NCI-H748 (cell line): ENCODE measurements at regions not wholly inside any gene's neighbourhood (a gene's known extent, or its start where the extent isn't known, plus 50 kb on each side); places are given as distances from the start of the nearest gene placed in this dataset.

Experiments
- DNase-seq: peaks from one replicate; lab custom pipeline; 2025; ENCODE audit not compliant: unreplicated experiment; lab: John Stamatoyannopoulos, UW

DNA sequence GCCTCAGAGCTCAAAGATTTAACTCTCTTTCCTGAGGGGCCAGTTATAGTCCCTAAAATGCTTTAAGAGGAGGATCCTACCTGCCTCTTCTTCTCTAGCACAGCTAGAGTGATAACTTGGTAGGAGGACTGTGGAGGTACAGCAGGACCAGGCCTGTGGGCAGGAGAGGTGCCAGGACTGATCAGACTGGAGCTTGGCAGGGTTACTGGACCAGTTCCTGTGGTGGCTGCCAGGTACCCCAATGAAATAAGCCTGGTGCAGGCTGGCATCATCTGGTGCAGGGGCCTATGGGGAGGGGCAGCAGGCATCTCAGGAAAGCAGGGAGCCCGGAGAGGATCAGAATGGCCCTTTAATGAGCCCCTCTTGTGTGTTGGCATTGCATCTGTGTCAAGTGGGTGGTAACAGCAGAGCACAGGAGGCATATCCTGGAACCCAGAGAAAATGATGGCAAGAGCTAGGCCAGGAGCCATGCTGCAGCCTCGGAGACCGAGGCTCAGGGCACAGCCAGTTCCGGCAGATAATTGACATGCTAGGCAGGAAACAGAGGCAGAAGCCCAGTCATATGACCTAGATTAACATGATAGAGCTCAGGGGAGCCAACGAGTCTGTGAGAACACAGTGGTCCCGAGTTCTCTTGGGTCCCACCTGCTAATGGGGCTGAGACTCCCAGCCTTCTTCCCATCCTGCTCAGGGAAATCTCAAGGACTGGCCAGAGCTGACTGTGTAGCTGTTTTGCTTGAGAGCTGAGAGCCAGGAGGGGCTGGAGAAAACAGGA is 187.5 kb upstream of the ZBED5 start:
- DNase-seq: no peak

DNA sequence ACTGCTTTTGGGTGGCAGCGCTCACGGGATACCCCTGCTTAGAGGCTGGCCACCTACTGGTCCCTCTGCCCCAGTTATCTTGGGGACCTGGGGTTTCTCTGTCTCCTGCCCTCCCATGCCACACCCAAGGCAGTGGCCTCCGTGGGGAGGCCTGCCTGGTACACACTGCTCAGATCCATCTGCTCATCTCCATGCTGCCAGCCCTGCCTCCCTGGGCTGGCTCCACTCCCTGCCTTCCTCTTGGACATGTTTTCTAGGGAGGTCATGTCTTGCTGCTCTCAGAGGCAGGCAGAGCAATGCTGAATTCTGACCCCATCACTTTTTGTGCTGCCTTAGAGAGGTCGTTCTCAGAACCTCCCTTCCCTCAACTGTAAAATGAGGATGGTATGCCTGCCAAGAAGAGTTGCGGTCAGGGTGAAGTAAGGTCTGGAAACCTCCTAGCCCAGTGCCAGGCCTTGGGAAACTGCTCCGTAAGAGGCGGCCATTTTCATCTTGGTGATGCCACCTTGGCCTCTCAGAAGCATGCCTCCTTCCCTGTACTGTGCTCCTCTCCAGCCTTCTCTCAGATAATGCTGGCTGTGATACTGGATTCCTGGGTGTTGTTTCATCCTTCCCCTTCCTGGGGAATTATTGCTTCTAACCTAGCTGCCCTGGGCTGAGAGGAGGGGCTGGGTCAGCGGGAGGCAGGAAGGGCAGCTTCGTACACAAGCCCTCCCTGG is 186.4 kb upstream of the ZBED5 start:
- DNase-seq: no peak

- DNase-seq: no peak
Measured at GRCh38 chr11:11043721-11044120, 185.9 kb upstream of the ZBED5 start.

DNA sequence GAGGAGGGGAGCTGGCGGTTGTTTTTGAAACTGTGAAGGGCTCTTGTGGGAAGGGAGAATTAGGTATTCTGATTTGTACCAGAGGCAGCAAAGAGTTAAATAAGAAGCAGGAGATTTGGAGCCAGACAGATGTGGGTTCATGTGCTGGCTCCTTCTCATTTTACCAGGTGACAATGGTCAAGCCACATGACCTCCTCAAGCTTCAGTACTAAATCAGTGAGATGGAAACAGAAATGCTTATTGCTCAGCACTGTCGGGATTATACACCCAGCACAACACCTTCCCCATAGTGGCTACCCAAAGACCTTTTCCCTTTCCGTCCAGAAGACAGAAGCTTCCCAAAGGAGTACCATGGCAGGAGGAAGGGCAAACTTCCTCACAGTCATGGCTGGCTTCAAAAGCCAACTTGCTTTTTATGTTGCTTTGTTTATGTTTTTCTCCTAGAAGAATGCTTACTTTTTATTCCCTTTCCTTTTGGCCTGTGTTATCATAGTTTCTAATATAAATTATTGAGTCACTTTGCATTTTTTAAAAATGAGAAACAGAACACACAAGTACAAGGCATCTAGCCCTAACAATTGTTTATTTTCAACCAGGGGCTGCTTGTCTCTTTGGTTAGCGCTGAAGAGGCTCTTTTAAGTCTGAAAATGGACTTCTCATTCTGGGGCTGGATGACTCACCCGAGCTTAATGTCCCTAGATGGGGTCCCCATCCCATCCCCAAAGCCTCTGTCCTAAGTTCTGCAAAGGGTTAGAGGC is 181.5 kb upstream of the ZBED5 start:
- DNase-seq: no peak

GRCh38 chr11:11038782-11039181 is 180.9 kb upstream of the ZBED5 start:
- DNase-seq: no peak

DNA sequence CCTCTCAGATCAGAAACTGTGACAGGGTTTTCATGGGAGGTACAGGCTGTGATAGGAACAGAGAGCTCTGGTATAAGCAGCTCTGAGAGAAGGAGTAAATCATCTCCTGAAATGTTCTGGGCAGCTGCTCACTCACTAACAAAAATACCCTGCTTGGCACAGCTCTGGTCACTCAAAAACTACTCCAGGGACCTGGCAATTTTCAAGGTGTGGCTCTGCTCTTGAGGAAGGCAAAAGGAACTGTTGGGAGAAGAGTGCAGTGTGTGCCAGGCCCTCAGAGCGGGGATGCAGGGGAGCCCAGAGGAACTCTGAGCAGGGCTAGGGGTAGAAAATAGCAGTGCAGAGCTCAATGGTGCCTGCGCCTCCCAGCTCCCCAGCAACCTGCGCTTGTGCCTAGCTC is 180.5 kb upstream of the ZBED5 start:
- DNase-seq: no peak

- peak; percentile 81 for DNase-seq
Measured at GRCh38 chr11:11036848-11037732, 179.2 kb upstream of the ZBED5 start.

- no peak for DNase-seq
Measured at GRCh38 chr11:11036185-11036847, 178.5 kb upstream of the ZBED5 start.

GRCh38 chr11:11035331-11035730 is 177.5 kb upstream of the ZBED5 start:
- DNase-seq: no peak

GRCh38 chr11:11034476-11034875 is 176.6 kb upstream of the ZBED5 start:
- no peak for DNase-seq

- DNase-seq: no peak
Measured at GRCh38 chr11:11032066-11032465, 174.2 kb upstream of the ZBED5 start.

GRCh38 chr11:11029027-11029426 is 171.2 kb upstream of the ZBED5 start:
- DNase-seq: no peak

GRCh38 chr11:11028017-11028692 is 170.3 kb upstream of the ZBED5 start:
- peak; percentile 87 for DNase-seq

GRCh38 chr11:11027288-11027687 is 169.4 kb upstream of the ZBED5 start:
- no peak for DNase-seq

- no peak for DNase-seq
Measured at GRCh38 chr11:11025087-11025486, 167.2 kb upstream of the ZBED5 start.

DNA sequence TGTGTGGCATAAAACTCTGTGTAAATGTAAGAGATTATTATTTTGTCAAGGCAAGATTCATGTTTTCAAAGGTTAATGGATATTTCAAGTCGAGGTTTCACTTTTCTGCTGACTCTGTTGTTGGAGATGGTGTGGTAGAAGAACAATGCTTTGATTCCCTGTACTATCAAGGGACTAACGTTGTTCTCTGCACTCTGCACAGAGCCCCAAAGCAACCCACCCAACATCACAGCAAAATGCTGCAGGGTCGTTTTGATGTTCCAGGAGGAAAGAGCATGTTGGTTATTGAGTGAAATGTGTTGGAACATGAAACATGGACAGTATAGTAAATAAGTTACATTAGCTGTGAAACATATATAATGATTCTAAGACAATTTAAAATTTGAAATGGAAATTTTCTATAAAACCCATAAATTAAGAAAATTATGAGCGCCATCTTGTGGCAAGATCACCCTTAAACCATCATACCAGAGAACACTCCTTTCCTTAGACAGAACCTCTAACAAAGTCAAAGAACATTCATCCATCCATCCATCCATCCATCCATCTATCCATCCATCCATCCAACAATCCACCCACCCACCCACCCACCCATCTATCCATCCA is 164.4 kb upstream of the ZBED5 start:
- peak; percentile 31 for DNase-seq

GRCh38 chr11:11021563-11021962 is 163.7 kb upstream of the ZBED5 start:
- no peak for DNase-seq

- DNase-seq: no peak
Measured at GRCh38 chr11:11020747-11021149, 162.9 kb upstream of the ZBED5 start.

- DNase-seq: no peak
Measured at GRCh38 chr11:11020219-11020726, 162.4 kb upstream of the ZBED5 start.
